Caco-2 (cell line): ENCODE measurements at regions not wholly inside any gene's neighbourhood (a gene's known extent, or its start where the extent isn't known, plus 50 kb on each side); places are given as distances from the start of the nearest gene placed in this dataset.

Source experiments
- BruUV-seq: library from RNA; stranded (reverse); fragments of 400-500 nt; replicated peaks from 2 replicates; lab custom pipeline; 2021; lab: Mats Ljungman, UMichigan
- CTCF ChIA-PET: fragments of 300-600 bp; sonication (Branson Sonifier 250); formaldehyde crosslinking; loops from one replicate; lab custom pipeline; 2022; ENCODE audit warnings: antibody characterized with exemption; lab: Charles Lee
- POLR2A ChIA-PET: fragments of 300-600 bp; sonication (Branson Sonifier 250); formaldehyde crosslinking; loops from one replicate; lab custom pipeline; 2022; ENCODE audit warnings: antibody characterized with exemption; lab: Charles Lee
- DNase-seq, 2 experiments: peaks; one replicate each; pipeline versions ENCODE4 v3.0.0 to v3.0.0-alpha.2; 2020 to 2022
- H3K27me3 ChIP-seq: replicated peaks from 2 replicates; pipeline ENCODE4 v1.6.0; 2011; ENCODE audit warnings: low read length; ENCODE audit not compliant: control insufficient read depth, insufficient read depth
- H3K36me3 ChIP-seq: 2 replicates; pipeline ENCODE4 v1.5.1; 2011; ENCODE audit warnings: low read length; ENCODE audit not compliant: control insufficient read depth, insufficient read depth
- H3K4me1 ChIP-seq: fragments of 250-450 bp; sonication (Bioruptor Pico); 2 replicates; pipeline ENCODE4 v1.5.1; 2020; ENCODE audit warnings: mild to moderate bottlenecking
- H3K4me3 ChIP-seq: 2 replicates; pipeline ENCODE4 v1.5.1; 2011; ENCODE audit warnings: low read depth, mild to moderate bottlenecking, control low read depth, low read length
- H3K9me3 ChIP-seq: fragments of 250-450 bp; sonication (Bioruptor Pico); 2 replicates; pipeline ENCODE4 v1.5.1; 2020; ENCODE audit warnings: mild to moderate bottlenecking, moderate library complexity
- H3K27ac Mint-ChIP-seq: one replicate; pipeline ENCODE4 v1.8.0; 2022; ENCODE audit warnings: mixed read lengths; ENCODE audit not compliant: unreplicated experiment
- H3K27me3 Mint-ChIP-seq: one replicate; pipeline ENCODE4 v1.8.0; 2022; ENCODE audit warnings: mixed read lengths; ENCODE audit not compliant: insufficient read depth, unreplicated experiment
- H3K36me3 Mint-ChIP-seq: one replicate; pipeline ENCODE4 v1.8.0; 2022; ENCODE audit warnings: mild to moderate bottlenecking, mixed read lengths; ENCODE audit not compliant: insufficient read depth, unreplicated experiment
- H3K4me1 Mint-ChIP-seq: one replicate; pipeline ENCODE4 v1.8.0; 2022; ENCODE audit warnings: low read depth, mixed read lengths; ENCODE audit not compliant: unreplicated experiment
- H3K4me3 Mint-ChIP-seq: one replicate; pipeline ENCODE4 v1.8.0; 2022; ENCODE audit warnings: mild to moderate bottlenecking, moderate library complexity, mixed read lengths; ENCODE audit not compliant: unreplicated experiment
- H3K9me3 Mint-ChIP-seq: one replicate; pipeline ENCODE4 v1.8.0; 2022; ENCODE audit warnings: mixed read lengths; ENCODE audit not compliant: unreplicated experiment
- CTCF ChIP-seq, 2 experiments: fragments of 200-600 bp in 1 of 2; IDR thresholded peaks; 1 replicate in 1 of 2; 2 replicates in 1 of 2; pipeline versions ENCODE4 v1.5.1 to v1.8.0; 2011 to 2022; ENCODE audit warnings: antibody characterized with exemption in 1 of 2, control low read depth in 1 of 2, inconsistent platforms in 1 of 2, low read depth in 1 of 2, low read length in 1 of 2, mild to moderate bottlenecking in 1 of 2, moderate library complexity in 1 of 2; ENCODE audit not compliant: insufficient read depth in 1 of 2, severe bottlenecking in 1 of 2, unreplicated experiment in 1 of 2
- intact Hi-C: fragments of 100-400 bp; cut with micrococcal nuclease; formaldehyde crosslinking; loops from one replicate; pipeline ENCODE4 v1.10.0; 2022; ENCODE audit not compliant: unreplicated experiment

GRCh38 chrX:87896057-87896456 lies 378.5 kb downstream of the KLHL4 start:
- Histone ChIP-seq H3K36me3 (no peaks in the 10 kb centered on the region), H3K27me3 (no peaks in the 10 kb centered on the region), H3K4me3 (no peak overlapping the region), H3K4me1 (no peaks in the 10 kb centered on the region), H3K9me3 (no peaks in the 10 kb centered on the region)
- no peak overlapping the region for H3K4me3 Mint-ChIP-seq
- BruUV-seq = no TSS peak
- no peak overlapping the region for H3K27ac Mint-ChIP-seq
- no peak for TF ChIP-seq CTCF (IDR thresholded peaks at IDR 0.05; ENCODE audit: insufficient read depth in 1 of 2, low read depth in 1 of 2, low read length in 1 of 2, severe bottlenecking in 1 of 2, unreplicated experiment in 1 of 2)
- no peaks in the 10 kb centered on the region for H3K9me3 Mint-ChIP-seq
- no peaks in the 10 kb centered on the region for H3K36me3 Mint-ChIP-seq
- no peak for DNase-seq
- CTCF ChIA-PET = no interaction called here
- H3K4me1 Mint-ChIP-seq = no peaks in the 10 kb centered on the region
- H3K27me3 Mint-ChIP-seq = no peaks in the 10 kb centered on the region
- POLR2A ChIA-PET = no interaction called here
- intact Hi-C loops = no loop called here

GRCh38 chrX:87900320-87900908 lies 382.8 kb downstream of the KLHL4 start:
- H3K27me3 Mint-ChIP-seq = no peaks in the 10 kb centered on the region
- no peaks in the 10 kb centered on the region for H3K36me3 Mint-ChIP-seq
- BruUV-seq = no TSS peak
- no peaks in the 10 kb centered on the region for H3K27me3 ChIP-seq
- H3K9me3 Mint-ChIP-seq = no peaks in the 10 kb centered on the region
- H3K4me3 Mint-ChIP-seq = no peak overlapping the region
- H3K4me3 ChIP-seq = no peak overlapping the region
- intact Hi-C loops = no loop called here
- H3K4me1 Mint-ChIP-seq = no peaks in the 10 kb centered on the region
- H3K4me1 ChIP-seq = no peaks in the 10 kb centered on the region
- no peak for TF ChIP-seq CTCF (IDR thresholded peaks at IDR 0.05; ENCODE audit: insufficient read depth in 1 of 2, low read depth in 1 of 2, low read length in 1 of 2, severe bottlenecking in 1 of 2, unreplicated experiment in 1 of 2)
- ChIA-PET CTCF (no interaction called here), POLR2A (no interaction called here)
- DNase-seq = no peak
- H3K27ac Mint-ChIP-seq = no peak overlapping the region
- H3K9me3 ChIP-seq = no peaks in the 10 kb centered on the region
- no peaks in the 10 kb centered on the region for H3K36me3 ChIP-seq

GRCh38 chrX:87901060-87901459 lies 383.5 kb downstream of the KLHL4 start:
- no TSS peak for BruUV-seq
- Histone ChIP-seq H3K9me3 (no peaks in the 10 kb centered on the region), H3K27me3 (no peaks in the 10 kb centered on the region), H3K4me1 (no peaks in the 10 kb centered on the region), H3K36me3 (no peaks in the 10 kb centered on the region), H3K4me3 (no peak overlapping the region)
- Mint-ChIP-seq H3K4me3 (no peak overlapping the region), H3K36me3 (no peaks in the 10 kb centered on the region), H3K9me3 (no peaks in the 10 kb centered on the region), H3K4me1 (no peaks in the 10 kb centered on the region), H3K27ac (no peak overlapping the region), H3K27me3 (no peaks in the 10 kb centered on the region)
- intact Hi-C loops = no loop called here
- no peak for DNase-seq
- CTCF ChIA-PET = no interaction called here
- TF ChIP-seq CTCF (IDR thresholded peaks at IDR 0.05; ENCODE audit: insufficient read depth in 1 of 2, low read depth in 1 of 2, low read length in 1 of 2, severe bottlenecking in 1 of 2, unreplicated experiment in 1 of 2) = no peak
- POLR2A ChIA-PET = no interaction called here
